WTC11 (cell line): ENCODE measurements at regions not wholly inside any gene's neighbourhood (a gene's known extent, or its start where the extent isn't known, plus 50 kb on each side); places are given as distances from the start of the nearest gene placed in this dataset.

Experiments used
- ATAC-seq: fragments of 200-7000 bp; cut with Tn5 transposase; 2 replicates; pipeline ENCODE4 v1.10.0; 2021; ENCODE audit warnings: mild to moderate bottlenecking, moderate library complexity
- CTCF ChIA-PET: fragments of 300-600 bp; sonication (Branson Sonifier 250); formaldehyde crosslinking; loops from one replicate; lab custom pipeline; 2021; ENCODE audit warnings: antibody characterized with exemption; lab: Charles Lee
- POLR2A ChIA-PET: fragments of 350-600 bp; sonication (Branson Sonifier 250); formaldehyde crosslinking; loops from one replicate; lab custom pipeline; 2021; ENCODE audit warnings: antibody characterized with exemption; lab: Charles Lee
- DNase-seq: peaks from one replicate; pipeline ENCODE4 v3.0.0; 2021; ENCODE audit warnings: low spot score
- H3K27ac Mint-ChIP-seq: 2 replicates; pipeline ENCODE4 v1.8.0; 2021; ENCODE audit warnings: mixed read lengths
- H3K27me3 Mint-ChIP-seq: 2 replicates; pipeline ENCODE4 v1.8.0; 2021; ENCODE audit warnings: low read depth, mild to moderate bottlenecking, moderate library complexity, mixed read lengths
- H3K36me3 Mint-ChIP-seq: 2 replicates; pipeline ENCODE4 v1.8.0; 2021; ENCODE audit warnings: mixed read lengths
- H3K4me1 Mint-ChIP-seq: 2 replicates; pipeline ENCODE4 v1.8.0; 2022; ENCODE audit warnings: mixed read lengths
- H3K4me3 Mint-ChIP-seq: 2 replicates; pipeline ENCODE4 v1.8.0; 2021; ENCODE audit warnings: mild to moderate bottlenecking, moderate library complexity, mixed read lengths
- H3K9me3 Mint-ChIP-seq: 2 replicates; pipeline ENCODE4 v1.8.0; 2021; ENCODE audit warnings: mixed read lengths
- ETV6 ChIP-seq: sonication (generic); formaldehyde crosslinking; IDR thresholded peaks from 2 replicates; pipeline ENCODE4 v1.8.1; 2022; ENCODE audit warnings: mild to moderate bottlenecking, missing genetic modification reagents
- FOXK1 ChIP-seq: sonication (generic); formaldehyde crosslinking; IDR thresholded peaks from 2 replicates; pipeline ENCODE4 v1.8.0; 2022; ENCODE audit warnings: mild to moderate bottlenecking, moderate library complexity, missing genetic modification reagents
- FOXP1 ChIP-seq: sonication (generic); formaldehyde crosslinking; IDR thresholded peaks from 2 replicates; pipeline ENCODE4 v1.8.0; 2022; ENCODE audit warnings: missing genetic modification reagents, mild to moderate bottlenecking, moderate library complexity, borderline replicate concordance
- HMGA2 ChIP-seq: fragments of 250-450 bp; sonication (Bioruptor Pico); IDR thresholded peaks from 2 replicates; pipeline ENCODE4 v1.4.0; 2021; ENCODE audit warnings: mild to moderate bottlenecking, moderate library complexity
- JAZF1 ChIP-seq: fragments of 250-450 bp; sonication (Bioruptor Pico); IDR thresholded peaks from 2 replicates; pipeline ENCODE4 v1.9.0; 2021; ENCODE audit warnings: moderate library complexity, mild to moderate bottlenecking, inconsistent platforms
- NR2C2 ChIP-seq: sonication (generic); formaldehyde crosslinking; IDR thresholded peaks from 2 replicates; pipeline ENCODE4 v1.8.0; 2022; ENCODE audit warnings: mild to moderate bottlenecking, missing genetic modification reagents
- NR3C1 ChIP-seq: sonication (generic); formaldehyde crosslinking; conservative IDR thresholded peaks from 2 replicates; pipeline ENCODE4 v1.8.1; 2023; ENCODE audit warnings: low read depth, mild to moderate bottlenecking, missing genetic modification reagents
- SMAD4 ChIP-seq: sonication (generic); formaldehyde crosslinking; IDR thresholded peaks from 2 replicates; pipeline ENCODE4 v1.8.0; 2022; ENCODE audit warnings: mild to moderate bottlenecking, missing genetic modification reagents
- SP1 ChIP-seq: sonication (generic); formaldehyde crosslinking; conservative IDR thresholded peaks from 2 replicates; pipeline ENCODE4 v1.8.1; 2022; ENCODE audit warnings: missing genetic modification reagents
- ZBTB21 ChIP-seq: sonication (generic); formaldehyde crosslinking; IDR thresholded peaks from 2 replicates; pipeline ENCODE4 v1.8.1; 2023; ENCODE audit warnings: mild to moderate bottlenecking, missing genetic modification reagents, borderline replicate concordance
- ZNF423 ChIP-seq: fragments of 250-450 bp; sonication (Bioruptor Pico); IDR thresholded peaks from 2 replicates; pipeline ENCODE4 v2.1.2; 2022; ENCODE audit warnings: mild to moderate bottlenecking, moderate library complexity
- TF ChIP-seq, protein P1 (sequence below): sonication (generic); formaldehyde crosslinking; IDR thresholded peaks from 2 replicates; pipeline ENCODE4 v1.8.0; 2022; ENCODE audit warnings: mild to moderate bottlenecking, missing genetic modification reagents
- TF ChIP-seq, protein P2 (sequence below): fragments of 250-450 bp; sonication (Bioruptor Pico); IDR thresholded peaks from 2 replicates; pipeline ENCODE4 v1.8.0; 2021; ENCODE audit warnings: mild to moderate bottlenecking
- TF ChIP-seq, protein P3 (sequence below): sonication (generic); formaldehyde crosslinking; IDR thresholded peaks from 2 replicates; pipeline ENCODE4 v1.8.0; 2023; ENCODE audit warnings: missing genetic modification reagents, mild to moderate bottlenecking, borderline replicate concordance
- TF ChIP-seq, protein P4 (sequence below): fragments of 200-600 bp; IDR thresholded peaks from 2 replicates; pipeline ENCODE4 v1.8.0; 2022; ENCODE audit warnings: antibody characterized with exemption
- TF ChIP-seq, protein P5 (sequence below): fragments of 250-450 bp; sonication (Bioruptor Pico); IDR thresholded peaks from 2 replicates; pipeline ENCODE4 v1.9.0; 2021; ENCODE audit warnings: mild to moderate bottlenecking

DNA sequence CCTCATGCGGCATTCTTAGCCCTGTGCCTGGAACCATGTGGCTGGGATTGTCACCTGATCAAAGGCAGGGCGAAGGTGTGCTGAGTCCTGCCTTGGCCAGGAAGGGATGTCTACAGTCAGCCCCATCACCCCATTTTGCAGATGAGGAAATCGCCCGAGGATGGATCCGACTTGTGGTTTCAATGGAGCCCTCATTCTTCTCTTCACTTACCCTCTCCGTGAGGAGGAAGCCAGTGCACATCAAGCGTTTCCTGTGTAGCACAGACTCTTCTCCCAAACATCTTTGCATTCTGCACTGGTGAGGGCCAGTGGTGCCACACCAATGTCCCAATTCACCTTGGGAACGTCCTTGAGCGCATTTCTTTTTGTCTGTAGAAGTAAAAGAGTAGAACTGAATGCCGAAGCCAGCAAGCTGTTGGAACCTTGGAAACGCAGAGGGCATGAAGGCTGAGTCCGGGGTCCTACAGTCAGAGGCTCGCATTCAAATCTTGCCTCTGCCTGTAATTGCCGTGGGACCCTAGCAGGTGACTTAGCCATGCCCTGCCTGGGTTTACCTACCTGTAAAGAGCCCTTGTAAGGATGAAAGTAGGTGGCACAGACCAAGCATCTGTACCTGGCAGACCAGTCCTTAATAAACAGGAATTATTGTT, 85.4 kb downstream of the IRF8 start (continued):
- TF ChIP-seq HMGA2 (CRISPR knock-in tag) (no peak), ZBTB21 (no peak), SP1 (CRISPR knock-in tag) (no peak), FOXP1 (CRISPR knock-in tag) (no peak), FOXK1 (CRISPR knock-in tag) (no peak), NR2C2 (CRISPR knock-in tag) (no peak), SMAD4 (CRISPR knock-in tag) (no peak), ZNF423 (CRISPR knock-in tag) (no peak)
- TF ChIP-seq, protein P1, sequence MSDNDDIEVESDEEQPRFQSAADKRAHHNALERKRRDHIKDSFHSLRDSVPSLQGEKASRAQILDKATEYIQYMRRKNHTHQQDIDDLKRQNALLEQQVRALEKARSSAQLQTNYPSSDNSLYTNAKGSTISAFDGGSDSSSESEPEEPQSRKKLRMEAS (CRISPR knock-in tag), result no peak
- TF ChIP-seq, protein P2, sequence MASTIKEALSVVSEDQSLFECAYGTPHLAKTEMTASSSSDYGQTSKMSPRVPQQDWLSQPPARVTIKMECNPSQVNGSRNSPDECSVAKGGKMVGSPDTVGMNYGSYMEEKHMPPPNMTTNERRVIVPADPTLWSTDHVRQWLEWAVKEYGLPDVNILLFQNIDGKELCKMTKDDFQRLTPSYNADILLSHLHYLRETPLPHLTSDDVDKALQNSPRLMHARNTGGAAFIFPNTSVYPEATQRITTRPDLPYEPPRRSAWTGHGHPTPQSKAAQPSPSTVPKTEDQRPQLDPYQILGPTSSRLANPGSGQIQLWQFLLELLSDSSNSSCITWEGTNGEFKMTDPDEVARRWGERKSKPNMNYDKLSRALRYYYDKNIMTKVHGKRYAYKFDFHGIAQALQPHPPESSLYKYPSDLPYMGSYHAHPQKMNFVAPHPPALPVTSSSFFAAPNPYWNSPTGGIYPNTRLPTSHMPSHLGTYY (CRISPR knock-in tag), result no peak
- TF ChIP-seq, all 79 proteins: peak for 0

DNA sequence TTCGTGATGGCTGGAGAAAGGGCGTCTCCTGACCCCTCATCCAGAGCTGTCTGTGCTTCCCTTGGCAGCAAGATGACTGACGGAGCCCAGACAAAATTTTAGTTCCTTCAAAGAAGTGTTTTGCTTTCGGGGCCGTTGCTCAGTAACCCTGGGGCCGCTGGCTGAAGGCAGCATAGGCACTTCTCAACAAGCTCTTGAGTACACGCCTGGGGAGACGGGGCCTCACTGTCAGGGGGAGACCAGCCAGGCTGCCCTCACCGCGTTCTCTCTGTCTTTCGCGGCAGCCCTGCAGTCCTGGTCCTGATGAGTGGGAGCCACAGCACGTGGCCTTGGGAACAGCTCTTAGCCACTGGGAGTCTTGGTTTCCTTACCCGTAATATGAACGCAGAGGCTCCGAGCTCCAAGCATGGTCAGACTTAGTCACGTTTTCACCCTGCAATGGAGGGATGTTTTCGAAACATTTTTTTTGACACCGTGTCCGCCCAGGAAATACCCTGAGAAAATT, 86.0 kb downstream of the IRF8 start:
- TF ChIP-seq ETV6 (CRISPR knock-in tag), result no peak
- TF ChIP-seq, protein P3, sequence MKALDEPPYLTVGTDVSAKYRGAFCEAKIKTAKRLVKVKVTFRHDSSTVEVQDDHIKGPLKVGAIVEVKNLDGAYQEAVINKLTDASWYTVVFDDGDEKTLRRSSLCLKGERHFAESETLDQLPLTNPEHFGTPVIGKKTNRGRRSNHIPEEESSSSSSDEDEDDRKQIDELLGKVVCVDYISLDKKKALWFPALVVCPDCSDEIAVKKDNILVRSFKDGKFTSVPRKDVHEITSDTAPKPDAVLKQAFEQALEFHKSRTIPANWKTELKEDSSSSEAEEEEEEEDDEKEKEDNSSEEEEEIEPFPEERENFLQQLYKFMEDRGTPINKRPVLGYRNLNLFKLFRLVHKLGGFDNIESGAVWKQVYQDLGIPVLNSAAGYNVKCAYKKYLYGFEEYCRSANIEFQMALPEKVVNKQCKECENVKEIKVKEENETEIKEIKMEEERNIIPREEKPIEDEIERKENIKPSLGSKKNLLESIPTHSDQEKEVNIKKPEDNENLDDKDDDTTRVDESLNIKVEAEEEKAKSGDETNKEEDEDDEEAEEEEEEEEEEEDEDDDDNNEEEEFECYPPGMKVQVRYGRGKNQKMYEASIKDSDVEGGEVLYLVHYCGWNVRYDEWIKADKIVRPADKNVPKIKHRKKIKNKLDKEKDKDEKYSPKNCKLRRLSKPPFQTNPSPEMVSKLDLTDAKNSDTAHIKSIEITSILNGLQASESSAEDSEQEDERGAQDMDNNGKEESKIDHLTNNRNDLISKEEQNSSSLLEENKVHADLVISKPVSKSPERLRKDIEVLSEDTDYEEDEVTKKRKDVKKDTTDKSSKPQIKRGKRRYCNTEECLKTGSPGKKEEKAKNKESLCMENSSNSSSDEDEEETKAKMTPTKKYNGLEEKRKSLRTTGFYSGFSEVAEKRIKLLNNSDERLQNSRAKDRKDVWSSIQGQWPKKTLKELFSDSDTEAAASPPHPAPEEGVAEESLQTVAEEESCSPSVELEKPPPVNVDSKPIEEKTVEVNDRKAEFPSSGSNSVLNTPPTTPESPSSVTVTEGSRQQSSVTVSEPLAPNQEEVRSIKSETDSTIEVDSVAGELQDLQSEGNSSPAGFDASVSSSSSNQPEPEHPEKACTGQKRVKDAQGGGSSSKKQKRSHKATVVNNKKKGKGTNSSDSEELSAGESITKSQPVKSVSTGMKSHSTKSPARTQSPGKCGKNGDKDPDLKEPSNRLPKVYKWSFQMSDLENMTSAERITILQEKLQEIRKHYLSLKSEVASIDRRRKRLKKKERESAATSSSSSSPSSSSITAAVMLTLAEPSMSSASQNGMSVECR (CRISPR knock-in tag), result no peak
- TF ChIP-seq ZNF423 (CRISPR knock-in tag), result no peak
- TF ChIP-seq, protein P4, sequence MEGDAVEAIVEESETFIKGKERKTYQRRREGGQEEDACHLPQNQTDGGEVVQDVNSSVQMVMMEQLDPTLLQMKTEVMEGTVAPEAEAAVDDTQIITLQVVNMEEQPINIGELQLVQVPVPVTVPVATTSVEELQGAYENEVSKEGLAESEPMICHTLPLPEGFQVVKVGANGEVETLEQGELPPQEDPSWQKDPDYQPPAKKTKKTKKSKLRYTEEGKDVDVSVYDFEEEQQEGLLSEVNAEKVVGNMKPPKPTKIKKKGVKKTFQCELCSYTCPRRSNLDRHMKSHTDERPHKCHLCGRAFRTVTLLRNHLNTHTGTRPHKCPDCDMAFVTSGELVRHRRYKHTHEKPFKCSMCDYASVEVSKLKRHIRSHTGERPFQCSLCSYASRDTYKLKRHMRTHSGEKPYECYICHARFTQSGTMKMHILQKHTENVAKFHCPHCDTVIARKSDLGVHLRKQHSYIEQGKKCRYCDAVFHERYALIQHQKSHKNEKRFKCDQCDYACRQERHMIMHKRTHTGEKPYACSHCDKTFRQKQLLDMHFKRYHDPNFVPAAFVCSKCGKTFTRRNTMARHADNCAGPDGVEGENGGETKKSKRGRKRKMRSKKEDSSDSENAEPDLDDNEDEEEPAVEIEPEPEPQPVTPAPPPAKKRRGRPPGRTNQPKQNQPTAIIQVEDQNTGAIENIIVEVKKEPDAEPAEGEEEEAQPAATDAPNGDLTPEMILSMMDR, result no peak
- TF ChIP-seq HMGA2 (CRISPR knock-in tag), result no peak
- TF ChIP-seq, protein P5, sequence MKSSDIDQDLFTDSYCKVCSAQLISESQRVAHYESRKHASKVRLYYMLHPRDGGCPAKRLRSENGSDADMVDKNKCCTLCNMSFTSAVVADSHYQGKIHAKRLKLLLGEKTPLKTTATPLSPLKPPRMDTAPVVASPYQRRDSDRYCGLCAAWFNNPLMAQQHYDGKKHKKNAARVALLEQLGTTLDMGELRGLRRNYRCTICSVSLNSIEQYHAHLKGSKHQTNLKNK (CRISPR knock-in tag), result no peak
- no peak for TF ChIP-seq NR3C1 (CRISPR knock-in tag)
- TF ChIP-seq JAZF1 (CRISPR knock-in tag), result no peak
- no peak for ATAC-seq
- H3K4me3 Mint-ChIP-seq, result no peak overlapping the region
- H3K4me1 Mint-ChIP-seq, result no peaks in the 10 kb centered on the region
- no peaks in the 10 kb centered on the region for H3K9me3 Mint-ChIP-seq
- CTCF ChIA-PET, result interaction anchor here (14.7 kb wide), 1 partner anchor 165 kb away, joined by 291 read pairs; no protein-coding TSS in a partner anchor
- no peaks in the 10 kb centered on the region for H3K36me3 Mint-ChIP-seq
- H3K27ac Mint-ChIP-seq, result no peak overlapping the region
- POLR2A ChIA-PET, result no interaction called here
- no peak for DNase-seq
- no peaks in the 10 kb centered on the region for H3K27me3 Mint-ChIP-seq
